HG02678 (cell line): ENCODE measurements at regions not wholly inside any gene's neighbourhood (a gene's known extent, or its start where the extent isn't known, plus 50 kb on each side); places are given as distances from the start of the nearest gene placed in this dataset.
"Not testable (repeated sequence)": the region's sequence is repeated elsewhere in the genome, so short reads cannot be mapped to it uniquely, and the experiment has no call there.

Experiments used
- ATAC-seq: cut with Tn5 transposase; IDR thresholded peaks from one replicate; pipeline ENCODE4 v1.9.1; 2021; ENCODE audit warnings: mild to moderate bottlenecking, moderate library complexity; ENCODE audit not compliant: unreplicated experiment

- ATAC-seq, result no peak
These were observed 50.2 kb upstream of the SNAPC3 start for GRCh38 chr9:15372455-15372854.

DNA sequence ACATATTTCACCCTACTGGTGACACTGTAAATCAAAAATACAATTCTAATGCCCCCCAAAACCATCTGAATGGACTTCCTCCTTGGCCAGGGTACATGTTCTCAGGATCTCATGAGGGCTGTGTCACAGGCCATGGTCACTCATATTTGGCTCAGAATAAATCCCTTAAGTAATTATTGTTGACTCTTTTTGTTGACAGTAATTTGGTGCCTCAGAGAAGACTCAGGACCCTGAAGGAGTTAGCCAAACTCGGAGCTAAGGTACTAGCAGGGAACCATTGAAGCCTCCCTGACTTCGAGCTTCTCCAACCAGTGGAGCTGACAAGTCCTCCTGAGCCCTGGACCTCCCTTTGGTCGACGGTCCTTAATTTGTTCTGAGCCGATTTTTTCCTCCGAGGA, 51.2 kb upstream of the SNAPC3 start:
- ATAC-seq, result no peak

DNA sequence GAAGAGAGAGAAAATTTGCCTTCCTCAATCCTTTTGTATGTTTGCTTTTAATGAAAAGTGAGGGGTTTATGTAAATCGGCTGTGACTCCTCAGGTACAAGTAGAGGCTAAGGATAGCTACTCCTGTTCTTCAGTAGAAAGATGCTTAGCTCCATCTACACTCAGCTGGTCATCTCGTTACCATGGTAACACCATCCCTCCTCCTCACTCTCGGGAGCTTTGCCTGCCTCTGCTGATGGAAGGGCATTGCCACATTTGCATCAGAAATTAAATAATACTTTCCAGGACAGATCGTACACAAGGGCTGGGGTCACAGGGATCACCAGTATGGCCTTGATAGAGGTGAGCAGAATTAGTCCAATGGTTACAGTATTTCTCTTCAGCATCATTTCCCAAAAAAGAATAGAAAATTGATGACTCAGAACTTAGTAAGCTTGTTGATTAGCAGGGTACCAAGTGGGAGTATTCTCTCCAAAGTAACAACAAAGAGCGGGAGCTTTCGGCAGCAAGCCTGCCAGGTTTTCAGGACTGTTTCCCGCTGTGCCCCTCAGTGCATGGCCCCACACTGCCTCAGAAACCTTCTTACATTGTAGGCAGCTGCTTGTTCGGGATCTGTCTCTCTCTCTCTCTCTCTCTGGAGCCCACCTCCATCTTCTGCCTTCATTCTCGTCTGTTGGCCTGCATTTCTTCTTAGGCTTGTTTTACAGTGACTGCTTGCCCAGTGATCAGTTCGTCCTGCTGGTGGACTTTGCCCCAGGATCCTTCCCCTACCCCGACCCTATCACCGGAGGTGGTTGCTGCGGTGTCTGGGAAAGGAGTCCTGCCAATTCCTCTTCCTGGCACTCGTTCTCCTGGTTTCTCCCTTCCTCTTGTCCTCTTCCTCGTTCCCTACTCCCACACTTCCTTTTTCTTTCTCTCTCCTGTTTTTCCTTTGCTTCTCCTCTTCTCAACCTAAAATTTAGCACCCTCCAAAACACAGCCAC, 51.9 kb upstream of the SNAPC3 start:
- ATAC-seq, result no peak

- ATAC-seq, result no peak
These were observed 52.8 kb upstream of the SNAPC3 start for GRCh38 chr9:15369871-15370270.

GRCh38 chr9:15369238-15369637, 53.4 kb upstream of the SNAPC3 start:
- no peak for ATAC-seq

- ATAC-seq, result not testable (repeated sequence)
These were observed 57.6 kb upstream of the SNAPC3 start for GRCh38 chr9:15364975-15365553.

DNA sequence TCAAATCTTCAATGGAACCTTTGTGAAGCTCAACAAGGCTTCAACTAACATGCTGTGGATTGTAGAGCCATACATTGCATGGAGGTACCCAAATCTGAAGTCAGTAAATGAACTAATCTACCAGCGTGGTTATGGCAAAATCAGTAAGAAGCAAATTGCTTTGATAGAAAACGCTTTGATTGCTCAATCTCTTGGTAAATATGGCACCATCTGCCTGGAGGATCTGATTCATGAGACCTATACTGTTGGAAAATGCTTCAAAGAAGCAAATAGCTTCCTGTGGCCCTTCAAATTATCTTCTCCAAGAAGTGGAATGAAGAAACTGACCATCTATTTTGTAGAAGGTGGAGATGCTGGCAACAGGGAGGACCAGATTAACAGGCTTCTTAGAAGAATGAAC, 54.7 kb upstream of the TTC39B start:
- ATAC-seq, result no peak

- ATAC-seq, result peak; percentile 91
These were observed 50.1 kb upstream of the TTC39B start for GRCh38 chr9:15357050-15357653.
